K562 (cell line): ENCODE measurements at regions not wholly inside any gene's neighbourhood (a gene's known extent, or its start where the extent isn't known, plus 50 kb on each side); places are given as distances from the start of the nearest gene placed in this dataset.

Experiments
- COPS2 ChIP-seq: fragments of 450-650 bp; conservative IDR thresholded peaks from 2 replicates; pipeline ENCODE4 v1.6.1; 2016; ENCODE audit warnings: mild to moderate bottlenecking, moderate library complexity
- EWSR1 ChIP-seq: fragments of 450-650 bp; IDR thresholded peaks from 2 replicates; pipeline ENCODE4 v1.6.1; 2018; ENCODE audit warnings: borderline replicate concordance, mild to moderate bottlenecking, low read depth, moderate library complexity; ENCODE audit not compliant: partially characterized antibody
- FIP1L1 ChIP-seq: fragments of 200-400 bp; formaldehyde crosslinking; IDR thresholded peaks from 2 replicates; pipeline ENCODE4 v1.6.1; 2018; ENCODE audit warnings: mild to moderate bottlenecking, low read depth, low read length; ENCODE audit not compliant: poor library complexity, severe bottlenecking
- GMEB1 ChIP-seq: fragments of 250-450 bp; sonication (Bioruptor Pico); IDR thresholded peaks from 2 replicates; pipeline ENCODE4 v1.4.0; 2020; ENCODE audit warnings: mild to moderate bottlenecking
- JUND ChIP-seq, 2 experiments: IDR thresholded peaks; 2 replicates in 1 of 2; 3 replicates in 1 of 2; pipeline ENCODE4 v1.6.1; 2011; ENCODE audit warnings: borderline replicate concordance in 2 of 2, low read depth in 2 of 2, low read length in 2 of 2, improper control_type of control experiment in 1 of 2, missing biosample characterization in 1 of 2, missing genetic modification characterization in 1 of 2, missing genetic modification reagents in 1 of 2
- TEAD4 ChIP-seq, 2 experiments: sonication (generic) in 1 of 2; formaldehyde crosslinking in 1 of 2; IDR thresholded peaks; 2 replicates each; pipeline versions ENCODE4 v1.6.1 to v1.8.0; 2012 to 2022; ENCODE audit warnings: borderline replicate concordance in 1 of 2, inconsistent platforms in 1 of 2, low read length in 1 of 2, mild to moderate bottlenecking in 1 of 2, missing genetic modification reagents in 1 of 2
- TF ChIP-seq, protein P1 (sequence below), 3 experiments: fragments of 200-800 bp in 1 of 3; fragments of 250-450 bp in 1 of 3; fragments of 450-650 bp in 1 of 3; sonication (Bioruptor Pico) in 1 of 3; sonication (Bioruptor generic) in 1 of 3; formaldehyde crosslinking in 1 of 3; IDR thresholded peaks; 2 replicates each; pipeline versions ENCODE4 v1.6.1 to v1.8.0; 2016 to 2022; ENCODE audit warnings: mild to moderate bottlenecking in 2 of 3, missing genetic modification characterization in 2 of 3, missing compliant biosample characterization in 1 of 3, moderate library complexity in 1 of 3

DNA sequence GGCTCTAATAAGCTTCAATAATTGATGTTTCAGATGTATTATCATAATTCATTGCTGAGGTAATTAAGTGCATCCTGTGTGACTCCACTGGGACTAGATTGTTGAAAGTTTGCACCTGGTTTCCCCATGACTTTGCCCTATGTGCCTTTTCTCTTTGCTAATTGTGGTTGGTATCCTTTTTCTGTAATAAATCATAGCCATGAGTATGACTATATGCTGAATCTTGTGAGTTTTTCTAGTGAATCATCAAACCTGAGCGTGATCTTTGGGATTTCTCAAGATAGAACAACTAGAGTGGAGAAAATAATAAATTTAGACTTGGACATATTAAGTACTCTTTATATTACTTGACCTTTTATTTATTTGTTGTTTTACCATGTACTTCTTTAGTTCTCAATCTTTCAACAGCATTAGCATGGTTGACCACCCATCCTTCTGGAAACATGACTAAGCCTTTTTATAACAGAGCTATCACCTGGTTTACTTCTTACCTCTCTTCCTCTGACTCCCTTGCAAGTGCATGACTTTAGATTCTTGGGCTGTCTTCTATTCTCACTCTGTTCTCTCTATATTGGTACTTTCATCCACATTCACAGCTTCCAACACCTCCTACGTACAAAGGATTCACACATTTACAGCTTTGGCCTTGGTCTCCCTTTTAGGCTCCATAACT lies 239.6 kb upstream of the TAS2R1 start (continued):
- TF ChIP-seq, protein P1, sequence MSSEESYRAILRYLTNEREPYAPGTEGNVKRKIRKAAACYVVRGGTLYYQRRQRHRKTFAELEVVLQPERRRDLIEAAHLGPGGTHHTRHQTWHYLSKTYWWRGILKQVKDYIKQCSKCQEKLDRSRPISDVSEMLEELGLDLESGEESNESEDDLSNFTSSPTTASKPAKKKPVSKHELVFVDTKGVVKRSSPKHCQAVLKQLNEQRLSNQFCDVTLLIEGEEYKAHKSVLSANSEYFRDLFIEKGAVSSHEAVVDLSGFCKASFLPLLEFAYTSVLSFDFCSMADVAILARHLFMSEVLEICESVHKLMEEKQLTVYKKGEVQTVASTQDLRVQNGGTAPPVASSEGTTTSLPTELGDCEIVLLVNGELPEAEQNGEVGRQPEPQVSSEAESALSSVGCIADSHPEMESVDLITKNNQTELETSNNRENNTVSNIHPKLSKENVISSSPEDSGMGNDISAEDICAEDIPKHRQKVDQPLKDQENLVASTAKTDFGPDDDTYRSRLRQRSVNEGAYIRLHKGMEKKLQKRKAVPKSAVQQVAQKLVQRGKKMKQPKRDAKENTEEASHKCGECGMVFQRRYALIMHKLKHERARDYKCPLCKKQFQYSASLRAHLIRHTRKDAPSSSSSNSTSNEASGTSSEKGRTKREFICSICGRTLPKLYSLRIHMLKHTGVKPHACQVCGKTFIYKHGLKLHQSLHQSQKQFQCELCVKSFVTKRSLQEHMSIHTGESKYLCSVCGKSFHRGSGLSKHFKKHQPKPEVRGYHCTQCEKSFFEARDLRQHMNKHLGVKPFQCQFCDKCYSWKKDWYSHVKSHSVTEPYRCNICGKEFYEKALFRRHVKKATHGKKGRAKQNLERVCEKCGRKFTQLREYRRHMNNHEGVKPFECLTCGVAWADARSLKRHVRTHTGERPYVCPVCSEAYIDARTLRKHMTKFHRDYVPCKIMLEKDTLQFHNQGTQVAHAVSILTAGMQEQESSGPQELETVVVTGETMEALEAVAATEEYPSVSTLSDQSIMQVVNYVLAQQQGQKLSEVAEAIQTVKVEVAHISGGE (CRISPR knock-in tag; IDR thresholded peaks at IDR 0.05), result no peak
- TF ChIP-seq TEAD4 (IDR thresholded peaks at IDR 0.05; ENCODE audit: low read length) (no peak), TEAD4 (CRISPR knock-in tag; IDR thresholded peaks at IDR 0.05; ENCODE audit: borderline replicate concordance) (no peak), JUND (IDR thresholded peaks at IDR 0.05; ENCODE audit: borderline replicate concordance, low read depth, low read length) (no peak), JUND (tag; IDR thresholded peaks at IDR 0.05; ENCODE audit: borderline replicate concordance, low read depth, low read length) (no peak), COPS2 (no peak), EWSR1 (no peak), FIP1L1 (no peak), GMEB1 (no peak)
